ENCODE measurements at regions not wholly inside any gene's neighbourhood (a gene's known extent, or its start where the extent isn't known, plus 50 kb on each side); places are given as distances from the start of the nearest gene placed in this dataset.

GRCh38 chrX:39361736-39362135, 560.5 kb downstream of the MID1IP1 start:
- Histone ChIP-seq H2BK20ac (ENCODE audit: low read depth, low read length) (no peak overlapping the region), H3K36me3 (ENCODE audit: control insufficient read depth, insufficient read depth, low read length) (no peaks in the 10 kb centered on the region), H3K9me3 (ENCODE audit: control insufficient read depth, insufficient read depth, low read length) (no peaks in the 10 kb centered on the region), H2BK5ac (ENCODE audit: low read depth, low read length, poor library complexity, severe bottlenecking) (no peak overlapping the region), H2BK15ac (ENCODE audit: low read depth, low read length) (no peak overlapping the region), H2AK5ac (ENCODE audit: low read depth, low read length) (no peak overlapping the region), H4K5ac (ENCODE audit: low read depth, low read length) (no peak overlapping the region), H4K8ac (ENCODE audit: low read depth in 2 of 2, low read length in 2 of 2) (no peak overlapping the region), H3K4me2 (ENCODE audit: low read depth, low read length) (no peak overlapping the region), H3K18ac (ENCODE audit: low read depth, low read length) (no peak overlapping the region), H3K79me1 (ENCODE audit: low read depth in 1 of 2, low read length in 2 of 2) (no peaks in the 10 kb centered on the region), H3K56ac (ENCODE audit: extremely low read depth, insufficient read depth, low read length) (no peak overlapping the region), H3K23ac (ENCODE audit: low read depth, low read length) (no peak overlapping the region), H2AFZ (replicated peaks; ENCODE audit: low read length, poor library complexity) (no peak overlapping the region), H3K9ac (ENCODE audit: low read depth, low read length) (no peak overlapping the region), H3K4me1 (ENCODE audit: control insufficient read depth, insufficient read depth, low read length) (no peaks in the 10 kb centered on the region), H4K91ac (ENCODE audit: insufficient read depth, low read depth, low read length) (no peak overlapping the region), H2AK9ac (replicated peaks; ENCODE audit: low read depth, low read length, poor library complexity) (no peak overlapping the region), H3K9me1 (ENCODE audit: insufficient read depth, low read length) (no peaks in the 10 kb centered on the region), H3K27ac (ENCODE audit: insufficient read depth, low read length) (no peak overlapping the region), H2BK120ac (ENCODE audit: low read depth, low read length) (no peak overlapping the region), H3K27me3 (ENCODE audit: control insufficient read depth, insufficient read depth, low read length) (peaks cover 18% of the 10 kb centered on the region), H3K4me3 (ENCODE audit: insufficient read depth, low read depth, low read length) (no peak overlapping the region), H3K14ac (replicated peaks; ENCODE audit: low read depth, low read length) (no peak overlapping the region), H4K20me1 (ENCODE audit: insufficient read depth, low read length) (no peaks in the 10 kb centered on the region), H3K4ac (ENCODE audit: low read depth, low read length) (no peak overlapping the region)
- in situ Hi-C loops (cut with MboI; ENCODE audit: low sequenced_read_pairs) = no loop called here
- intact Hi-C loops (cut with micrococcal nuclease) = no loop called here
- ChIA-PET CTCF (no interaction called here), POLR2A (ENCODE audit: unreplicated experiment) (no interaction called here)
- ATAC-seq (ENCODE audit: low read depth) (no peak), DNase-seq (no peak)
- TF ChIP-seq BHLHE40 (IDR thresholded peaks at IDR 0.05; ENCODE audit: low read depth, low read length) (no peak), CEBPB (IDR thresholded peaks at IDR 0.05; ENCODE audit: low read depth, low read length) (no peak), RAD21 (IDR thresholded peaks at IDR 0.05; ENCODE audit: low read length) (no peak), RCOR1 (IDR thresholded peaks at IDR 0.05; ENCODE audit: insufficient replicate concordance, low read length) (no peak), SMC3 (IDR thresholded peaks at IDR 0.05; ENCODE audit: low read depth, low read length) (no peak), CHD1 (IDR thresholded peaks at IDR 0.05; ENCODE audit: low read depth, low read length) (no peak), MAZ (IDR thresholded peaks at IDR 0.05; ENCODE audit: borderline replicate concordance, low read depth, low read length) (no peak)
- TF ChIP-seq, protein P1, sequence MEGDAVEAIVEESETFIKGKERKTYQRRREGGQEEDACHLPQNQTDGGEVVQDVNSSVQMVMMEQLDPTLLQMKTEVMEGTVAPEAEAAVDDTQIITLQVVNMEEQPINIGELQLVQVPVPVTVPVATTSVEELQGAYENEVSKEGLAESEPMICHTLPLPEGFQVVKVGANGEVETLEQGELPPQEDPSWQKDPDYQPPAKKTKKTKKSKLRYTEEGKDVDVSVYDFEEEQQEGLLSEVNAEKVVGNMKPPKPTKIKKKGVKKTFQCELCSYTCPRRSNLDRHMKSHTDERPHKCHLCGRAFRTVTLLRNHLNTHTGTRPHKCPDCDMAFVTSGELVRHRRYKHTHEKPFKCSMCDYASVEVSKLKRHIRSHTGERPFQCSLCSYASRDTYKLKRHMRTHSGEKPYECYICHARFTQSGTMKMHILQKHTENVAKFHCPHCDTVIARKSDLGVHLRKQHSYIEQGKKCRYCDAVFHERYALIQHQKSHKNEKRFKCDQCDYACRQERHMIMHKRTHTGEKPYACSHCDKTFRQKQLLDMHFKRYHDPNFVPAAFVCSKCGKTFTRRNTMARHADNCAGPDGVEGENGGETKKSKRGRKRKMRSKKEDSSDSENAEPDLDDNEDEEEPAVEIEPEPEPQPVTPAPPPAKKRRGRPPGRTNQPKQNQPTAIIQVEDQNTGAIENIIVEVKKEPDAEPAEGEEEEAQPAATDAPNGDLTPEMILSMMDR (conservative IDR thresholded peaks at IDR 0.05; ENCODE audit: low read depth, low read length) = no peak
- TF ChIP-seq, protein P2, sequence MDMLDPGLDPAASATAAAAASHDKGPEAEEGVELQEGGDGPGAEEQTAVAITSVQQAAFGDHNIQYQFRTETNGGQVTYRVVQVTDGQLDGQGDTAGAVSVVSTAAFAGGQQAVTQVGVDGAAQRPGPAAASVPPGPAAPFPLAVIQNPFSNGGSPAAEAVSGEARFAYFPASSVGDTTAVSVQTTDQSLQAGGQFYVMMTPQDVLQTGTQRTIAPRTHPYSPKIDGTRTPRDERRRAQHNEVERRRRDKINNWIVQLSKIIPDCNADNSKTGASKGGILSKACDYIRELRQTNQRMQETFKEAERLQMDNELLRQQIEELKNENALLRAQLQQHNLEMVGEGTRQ (IDR thresholded peaks at IDR 0.05; ENCODE audit: low read depth, low read length) = no peak
- BruUV-seq (replicated peaks) = no TSS peak
- dilution Hi-C loops (cut with HindIII; ENCODE audit: low sequenced_read_pairs, unreplicated experiment) = no loop called here

Measured in IMR-90 (cell line).